ENCODE measurements at regions not wholly inside any gene's neighbourhood (a gene's known extent, or its start where the extent isn't known, plus 50 kb on each side); places are given as distances from the start of the nearest gene placed in this dataset.

DNA sequence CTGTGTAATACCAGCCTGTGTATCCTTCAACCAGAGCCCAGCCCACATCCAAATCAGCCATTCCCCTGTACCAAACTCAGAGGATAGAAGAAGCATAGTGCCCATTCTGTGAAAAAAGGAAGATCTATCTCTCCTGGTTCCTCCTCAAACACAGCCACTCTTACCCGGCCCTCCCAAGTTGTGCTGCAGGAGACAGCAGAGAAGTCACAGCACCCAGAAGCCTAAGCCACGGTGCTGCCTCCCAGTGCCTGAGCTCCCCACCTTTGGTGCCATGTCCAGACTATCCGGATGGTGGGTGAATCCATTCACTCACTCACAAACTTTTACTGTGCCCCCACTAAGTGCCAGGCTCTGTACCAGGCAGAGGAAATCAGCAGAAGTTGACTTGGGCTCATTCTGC is 166.0 kb upstream of the ZMIZ1 start:
- DNase-seq: no peak

DNA sequence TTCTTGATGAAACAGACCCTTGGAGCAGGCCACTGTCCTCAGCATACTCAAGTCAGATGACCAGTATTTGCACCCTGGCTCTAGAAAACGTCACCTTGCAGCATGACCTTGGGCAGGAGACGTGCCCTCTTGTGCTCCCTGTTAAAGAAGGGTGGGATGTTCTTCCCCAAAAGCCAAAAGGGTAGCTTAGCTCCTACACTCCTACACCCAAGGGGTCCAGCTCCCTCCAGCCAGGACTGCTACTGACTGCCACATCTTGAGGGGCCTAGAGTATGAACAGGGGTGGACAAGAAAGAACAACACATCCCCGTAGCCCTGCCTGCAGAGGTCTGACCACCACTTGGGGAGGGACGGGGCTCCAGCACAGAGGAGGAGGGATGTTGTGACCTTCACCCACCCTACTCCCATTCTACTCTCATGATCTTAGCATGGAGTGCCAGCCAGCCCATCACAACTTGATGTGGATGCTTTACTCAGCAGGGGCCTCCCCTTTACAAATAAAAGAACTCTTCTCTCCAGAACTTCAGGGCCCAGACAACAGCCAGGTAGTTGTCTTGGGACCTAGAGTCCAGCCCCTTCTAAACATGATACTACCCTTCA is 165.3 kb upstream of the ZMIZ1 start:
- no peak for DNase-seq

DNA sequence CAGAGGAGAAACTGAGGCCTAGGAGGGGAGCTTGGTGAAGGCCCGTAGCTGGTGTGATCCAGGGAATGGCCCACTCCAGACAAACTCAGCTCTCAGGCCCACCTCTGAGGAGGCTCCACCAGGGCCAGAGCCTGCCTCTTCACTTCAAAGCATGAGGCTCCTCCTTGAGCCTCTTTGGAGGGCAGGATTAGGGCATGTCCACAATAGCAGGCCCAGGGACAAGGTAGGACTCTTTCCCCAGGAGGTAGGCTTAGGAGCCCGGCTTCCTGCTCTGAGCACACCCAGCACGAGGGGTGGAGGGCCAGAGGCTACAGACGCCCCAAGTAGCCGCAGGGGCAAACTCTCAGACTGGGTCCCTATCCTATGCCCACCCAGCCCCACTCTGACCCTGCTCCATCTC is 164.6 kb upstream of the ZMIZ1 start:
- DNase-seq: no peak

DNA sequence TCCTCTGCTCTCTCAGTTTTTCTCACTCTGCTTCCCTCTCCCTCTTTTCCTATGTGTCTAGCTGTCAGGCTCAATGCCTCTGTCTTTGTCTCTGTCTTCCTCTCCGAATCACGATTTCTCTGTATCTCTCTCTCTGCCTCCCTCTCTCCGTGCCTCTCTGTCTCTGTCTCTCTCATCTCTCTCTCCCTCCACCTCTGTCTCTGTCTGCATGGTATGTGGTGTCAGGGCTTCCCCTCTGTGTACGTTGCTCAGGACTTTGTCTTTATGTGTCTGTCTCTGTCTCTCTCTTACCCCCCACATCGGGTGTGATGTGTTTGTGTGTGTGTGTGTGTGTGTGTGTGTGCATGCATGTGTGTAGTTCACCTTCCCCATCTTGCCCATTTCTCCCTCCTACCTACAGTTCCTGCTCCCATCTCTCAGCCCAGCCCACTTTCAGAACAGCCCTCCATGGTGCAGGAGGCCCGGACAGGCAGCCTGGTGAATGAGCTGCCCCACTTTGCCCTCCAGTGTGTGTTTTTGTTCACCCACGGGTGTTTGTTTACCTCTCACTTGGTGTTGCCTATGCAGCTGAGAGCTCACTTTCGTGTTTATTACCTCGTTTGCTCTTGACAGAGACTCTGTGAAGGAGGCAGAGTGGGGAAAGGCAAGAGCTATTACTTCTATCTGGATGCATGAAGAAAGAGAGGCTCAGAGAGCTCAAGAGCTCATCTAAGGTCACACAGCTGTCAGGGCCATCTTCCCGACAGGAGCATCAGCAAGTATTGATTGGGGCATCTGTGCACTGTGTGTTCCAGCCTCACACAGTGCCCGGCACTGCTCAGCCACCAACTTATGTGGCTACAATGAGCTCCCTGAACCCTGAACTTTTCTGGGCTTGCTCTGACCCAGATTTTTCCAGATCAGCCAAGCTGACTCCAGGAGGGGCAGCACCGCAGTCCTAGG is 163.5 kb upstream of the ZMIZ1 start:
- DNase-seq: no peak

DNA sequence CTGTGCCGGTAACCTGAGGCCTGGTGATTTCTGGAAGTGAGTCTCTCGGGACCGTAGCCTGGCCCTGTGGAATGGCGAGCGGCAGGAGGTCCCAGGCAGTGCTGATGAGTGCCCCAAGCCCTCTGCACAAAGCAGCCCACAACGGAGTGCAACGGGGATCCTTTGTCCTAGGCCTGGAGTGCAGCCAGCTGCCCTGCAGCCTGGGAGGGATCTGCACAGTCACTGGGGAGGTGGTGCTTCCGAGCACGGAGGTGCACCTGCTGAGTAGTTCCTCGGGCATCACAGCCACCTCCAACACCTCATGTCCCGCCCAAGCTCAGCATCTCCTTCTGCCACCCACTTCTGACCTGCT is 162.8 kb upstream of the ZMIZ1 start:
- DNase-seq: no peak

DNA sequence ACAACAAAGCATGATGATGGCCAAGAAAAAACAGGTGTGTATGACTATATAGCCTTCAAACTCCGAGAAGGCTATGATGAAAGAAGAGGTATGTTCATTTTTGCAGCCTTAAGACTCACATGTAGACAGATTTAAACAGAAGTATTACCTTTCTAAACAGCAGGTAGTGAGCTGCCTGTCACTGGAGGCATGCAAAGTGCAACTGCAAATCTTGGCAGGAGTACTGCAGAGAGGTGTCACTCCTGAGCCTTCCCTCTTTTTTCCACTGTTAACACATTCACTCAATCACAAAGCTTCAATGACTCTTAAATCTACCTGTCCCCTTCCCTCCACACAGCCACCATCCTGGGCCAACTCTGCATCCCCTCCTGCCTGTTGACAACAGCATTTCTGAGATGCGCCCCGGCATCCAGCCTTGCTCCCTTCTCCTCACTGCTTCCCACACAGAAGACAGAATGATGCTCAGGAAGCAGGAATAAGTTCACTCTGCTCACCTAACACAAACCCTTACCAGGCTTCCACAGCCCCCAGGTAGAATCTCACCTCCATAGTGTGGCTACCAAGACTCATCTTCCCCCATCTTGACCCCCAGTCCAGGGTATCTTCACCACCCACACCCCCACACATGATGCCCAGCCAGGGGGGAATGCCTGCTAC is 161.9 kb upstream of the ZMIZ1 start:
- DNase-seq: no peak

DNA sequence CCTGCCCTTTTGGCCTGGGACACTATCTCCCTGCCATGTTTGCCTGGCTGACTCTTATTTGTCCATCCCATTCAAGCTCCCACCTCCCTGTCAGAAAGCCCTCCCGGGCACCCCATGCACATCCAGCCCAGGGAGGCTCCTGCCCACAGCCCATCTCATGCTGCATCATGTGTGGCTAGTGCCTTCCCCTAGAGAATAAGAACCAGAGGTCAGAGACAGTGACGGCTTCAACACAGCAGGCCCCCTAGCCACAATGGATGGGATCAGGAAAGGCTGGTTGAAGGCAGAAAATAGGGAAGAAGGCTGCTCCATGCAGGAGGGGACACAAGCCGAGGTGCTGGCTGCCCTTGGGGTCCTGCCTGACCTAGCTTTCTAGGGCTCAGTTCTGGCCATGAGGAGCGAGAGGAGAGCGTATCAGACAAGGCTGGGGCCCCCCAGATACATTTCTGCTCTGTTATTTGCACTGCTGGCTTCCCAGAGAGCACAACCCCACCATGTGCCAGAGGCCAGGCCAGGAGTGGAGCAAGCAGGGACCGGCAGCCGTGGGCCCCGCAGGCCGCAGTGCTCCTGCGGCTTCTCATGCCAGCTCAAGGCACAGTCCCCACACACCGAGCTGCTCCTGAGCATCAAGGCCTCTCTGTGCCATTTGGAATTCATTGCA is 161.1 kb upstream of the ZMIZ1 start:
- DNase-seq: no peak

DNA sequence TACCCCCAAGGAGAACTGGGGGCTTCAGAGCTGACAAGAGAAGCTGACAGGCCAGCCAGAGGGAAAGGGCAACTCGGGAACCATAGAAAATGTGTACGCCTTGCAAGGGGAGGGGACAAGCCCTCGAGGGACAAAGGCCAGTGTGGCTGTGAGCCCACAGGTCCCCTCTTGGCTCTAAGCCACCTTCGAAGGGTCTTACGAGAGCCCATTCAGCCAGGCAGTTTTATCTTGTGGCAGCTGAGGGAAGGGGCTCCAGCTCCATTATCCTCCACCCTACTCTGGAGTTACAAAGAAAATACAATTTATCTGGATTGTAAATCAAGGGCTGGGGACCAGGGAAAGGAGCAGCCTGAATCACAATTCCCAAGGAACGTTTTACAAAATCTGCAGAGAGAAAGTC is 159.5 kb upstream of the ZMIZ1 start:
- DNase-seq: no peak

DNA sequence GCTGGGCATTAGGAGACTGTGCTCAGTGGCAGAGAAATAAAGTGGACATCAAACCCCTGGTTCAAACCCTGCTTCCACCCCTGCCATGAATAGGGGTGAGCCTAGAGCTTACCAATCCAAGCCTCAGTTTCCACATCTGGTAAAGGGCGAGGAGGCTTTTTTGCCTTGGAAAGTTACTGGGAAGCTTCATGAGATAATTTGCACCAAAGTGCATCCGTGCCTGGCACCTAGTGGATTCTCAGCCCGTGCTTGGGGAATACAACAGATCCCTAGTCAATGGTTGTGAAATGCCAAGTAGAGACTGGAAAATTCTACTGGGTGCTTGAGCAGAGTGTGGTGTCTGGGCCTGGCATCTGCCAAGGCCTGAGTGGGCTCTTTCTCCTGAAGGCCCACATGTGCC is 158.7 kb upstream of the ZMIZ1 start:
- no peak for DNase-seq

DNA sequence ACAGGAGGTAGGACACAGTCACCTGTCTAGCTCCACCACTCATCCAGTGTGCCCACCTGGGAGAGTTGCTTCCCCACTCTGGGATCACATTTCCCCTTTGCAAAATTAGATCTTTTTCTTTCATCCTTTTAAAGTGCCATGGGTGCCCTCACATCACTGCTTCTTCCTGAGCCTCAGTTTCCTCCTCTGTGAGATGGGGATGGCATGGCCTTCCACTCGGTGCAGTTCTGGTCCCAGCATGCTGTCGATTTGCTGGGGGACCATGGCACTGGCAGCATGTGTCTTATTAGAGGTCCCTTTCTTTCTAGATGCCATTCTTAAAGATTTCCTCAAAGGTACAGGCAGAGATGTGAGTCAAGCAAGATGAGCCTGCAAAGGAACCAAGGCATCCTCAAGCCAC is 158.3 kb upstream of the ZMIZ1 start:
- DNase-seq: no peak

DNA sequence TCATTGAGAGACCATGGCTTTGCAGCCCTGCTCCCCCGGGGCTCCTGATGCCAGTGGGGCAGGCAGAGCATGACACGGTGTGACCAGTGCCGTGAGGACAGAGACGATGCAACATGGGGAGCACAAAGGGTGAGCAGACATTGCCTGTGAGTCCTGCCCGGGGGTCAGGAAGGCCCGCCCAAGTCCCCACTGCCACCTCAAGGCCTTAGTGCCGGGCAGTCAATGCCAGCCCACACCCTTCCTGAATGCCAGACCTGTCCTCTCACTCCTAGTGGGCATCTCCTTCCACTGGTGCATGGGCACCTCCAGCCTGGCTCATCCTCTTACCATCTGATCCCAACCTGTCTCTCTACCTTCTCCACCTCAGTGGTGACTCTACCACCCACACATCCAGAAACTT is 157.9 kb upstream of the ZMIZ1 start:
- no peak for DNase-seq

DNA sequence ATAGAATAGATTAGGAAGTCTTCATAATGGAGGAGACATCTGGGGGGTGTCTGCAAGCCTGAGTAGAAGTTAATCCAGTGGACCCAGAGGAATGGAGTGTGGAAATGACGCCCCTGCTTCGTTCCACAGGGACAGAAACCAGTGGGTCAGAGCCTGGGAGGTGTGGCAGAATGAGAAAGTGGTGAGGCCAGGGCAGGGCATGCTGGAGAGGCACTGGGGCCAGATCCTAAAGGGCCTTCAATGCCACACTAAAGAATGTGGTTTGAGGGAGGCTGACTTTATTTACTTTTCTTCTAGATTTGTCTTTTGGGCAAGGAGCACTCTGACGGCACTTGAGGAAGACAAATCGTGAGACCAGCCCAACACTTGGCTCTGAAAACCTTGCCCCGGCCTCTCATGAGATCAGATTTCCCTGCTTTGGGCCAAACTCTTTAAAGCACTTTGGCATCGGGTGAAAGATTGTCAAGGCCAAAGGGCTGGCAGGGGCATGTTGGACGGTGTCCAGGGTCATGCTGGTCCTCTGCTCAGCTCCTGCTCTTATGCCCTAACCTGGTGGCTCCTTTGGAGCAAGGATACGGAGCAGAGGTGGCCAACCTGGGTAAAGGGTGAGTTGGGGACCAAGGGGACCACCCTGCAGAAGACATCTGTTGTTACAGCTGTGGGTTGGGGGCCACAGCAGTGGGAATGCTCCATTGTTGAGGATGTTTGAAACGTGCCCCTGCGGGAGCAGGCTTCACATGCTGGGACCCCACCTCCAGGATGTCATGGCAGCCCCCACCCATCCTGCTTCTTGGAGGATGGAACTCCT is 157.0 kb upstream of the ZMIZ1 start:
- DNase-seq: no peak

DNA sequence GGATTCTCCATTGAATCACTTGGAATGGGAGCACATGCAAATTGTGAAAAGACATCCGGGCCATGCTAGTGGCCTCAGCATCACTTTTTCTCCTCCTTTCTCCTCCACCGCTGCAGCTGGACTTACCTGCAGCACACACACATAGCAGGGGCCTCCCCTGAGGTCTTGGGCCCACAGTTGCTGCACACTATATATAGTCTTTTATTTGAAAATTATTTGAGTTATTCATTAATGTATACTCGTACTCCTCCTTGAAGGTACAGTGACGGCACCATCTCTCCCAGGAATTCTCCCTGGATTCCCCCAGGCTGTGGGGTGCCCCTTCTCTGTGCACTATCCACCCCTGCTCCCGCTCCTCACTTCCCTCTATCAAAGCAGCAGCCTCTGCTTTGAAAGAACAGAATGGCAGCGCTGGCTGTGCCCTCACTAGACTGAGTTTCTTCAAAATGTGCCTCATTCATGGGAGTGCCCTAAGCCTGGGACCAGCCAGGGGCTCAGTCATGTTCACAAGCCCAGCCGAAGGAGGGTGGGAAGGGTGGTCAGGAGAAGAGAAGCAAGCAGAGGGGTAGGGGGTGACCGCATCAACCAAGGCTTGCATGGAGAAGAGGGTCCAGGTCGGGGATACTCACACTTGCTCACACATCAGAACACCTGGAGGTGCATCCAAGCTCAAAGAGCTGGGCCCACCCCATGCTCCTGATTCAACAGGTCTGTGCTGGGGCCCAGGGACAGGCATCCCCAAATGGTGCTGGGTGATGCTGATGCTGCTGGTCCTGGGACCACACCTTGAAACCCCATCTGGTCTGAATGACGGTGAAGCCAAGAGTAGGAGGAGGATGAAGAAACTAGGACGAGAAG is 156.2 kb upstream of the ZMIZ1 start:
- DNase-seq: no peak

DNA sequence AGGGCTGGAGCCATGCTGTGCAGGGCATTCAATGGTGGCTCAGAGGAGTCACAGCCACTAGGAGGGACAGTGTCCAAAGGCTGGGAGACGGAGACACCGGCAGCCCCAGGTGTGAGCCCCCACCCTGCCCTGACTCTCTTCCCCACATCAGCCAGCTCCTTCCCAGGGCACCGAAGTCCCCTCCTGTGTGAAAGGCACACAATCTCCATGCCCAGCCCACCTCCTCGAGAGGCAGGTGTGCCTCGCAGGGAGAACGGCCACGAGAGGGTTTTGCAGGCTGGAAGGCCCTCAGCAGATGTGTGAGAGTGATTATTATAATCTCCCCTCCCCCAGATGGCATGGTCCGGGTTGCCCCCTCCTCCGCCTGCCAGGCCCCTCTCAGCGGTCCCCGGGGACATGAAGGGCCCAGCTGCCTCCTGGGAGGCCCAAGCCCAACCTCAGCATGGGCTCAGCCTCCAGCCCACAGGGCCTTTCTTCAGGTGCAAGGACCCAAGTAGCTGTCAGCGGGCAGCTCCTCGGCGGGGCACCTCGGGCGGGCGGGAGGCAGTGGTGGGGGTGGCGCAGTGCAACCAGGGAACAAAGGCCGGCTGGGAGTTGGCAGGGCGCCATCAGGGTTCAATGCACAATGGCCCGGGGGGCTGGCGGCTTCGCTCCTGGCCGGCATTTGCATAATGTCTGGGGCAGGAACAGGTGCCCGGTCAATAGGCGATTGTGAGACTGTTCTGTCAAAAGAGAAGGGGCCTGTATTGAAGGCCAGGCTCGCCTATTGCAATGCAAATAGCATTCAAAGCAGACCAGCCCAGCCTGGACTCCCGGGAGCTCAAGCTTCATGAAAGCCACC is 155.3 kb upstream of the ZMIZ1 start:
- DNase-seq: no peak

DNA sequence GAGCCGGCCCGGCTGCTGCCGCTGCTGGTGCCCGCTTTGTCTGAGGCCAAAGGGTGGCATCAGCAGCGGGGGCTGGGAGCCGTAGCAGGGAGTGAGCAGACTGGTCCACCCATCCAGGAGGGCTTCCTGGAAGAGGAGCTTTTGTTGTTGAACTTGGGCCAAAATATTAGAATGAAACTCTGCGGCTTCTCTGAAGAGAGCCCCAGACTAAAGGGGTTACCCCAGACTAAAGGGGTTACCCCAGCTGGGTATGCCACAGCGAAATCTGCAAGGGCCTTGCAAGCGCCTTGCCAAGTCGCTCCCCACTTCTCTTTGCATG is 154.7 kb upstream of the ZMIZ1 start:
- no peak for DNase-seq

DNA sequence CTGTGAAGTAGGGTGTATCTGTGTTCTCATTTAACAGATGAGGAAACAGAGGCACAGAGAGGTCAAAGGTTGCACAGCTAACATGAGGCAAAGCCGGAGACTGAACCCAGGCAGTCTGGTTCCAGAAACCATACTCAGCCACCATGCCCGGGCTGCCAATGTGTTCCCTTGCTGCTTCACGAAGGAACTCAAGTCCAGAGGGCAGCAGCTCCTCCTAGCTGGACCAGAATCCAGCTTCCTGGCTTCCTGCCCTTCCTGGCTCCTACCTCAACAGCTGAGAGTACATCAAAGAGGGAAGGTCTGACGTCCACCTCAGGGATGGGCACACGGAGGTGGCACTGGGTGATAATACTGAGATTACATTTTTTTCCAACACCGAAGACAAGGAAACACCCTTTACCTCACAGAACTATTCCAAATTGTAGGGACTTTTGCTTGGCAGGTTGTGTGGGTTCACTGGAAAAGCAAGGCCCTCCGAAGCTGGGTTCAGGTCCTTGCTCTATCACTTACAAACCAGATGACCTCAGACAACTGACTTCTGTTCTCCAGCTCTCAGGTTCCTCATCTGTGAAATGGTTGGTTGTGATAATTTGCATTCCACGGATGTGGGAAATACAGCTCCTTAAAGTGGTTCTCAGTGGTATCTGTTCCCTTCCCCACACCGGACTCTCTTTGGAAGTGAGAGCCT is 154.1 kb upstream of the ZMIZ1 start:
- DNase-seq: no peak

DNA sequence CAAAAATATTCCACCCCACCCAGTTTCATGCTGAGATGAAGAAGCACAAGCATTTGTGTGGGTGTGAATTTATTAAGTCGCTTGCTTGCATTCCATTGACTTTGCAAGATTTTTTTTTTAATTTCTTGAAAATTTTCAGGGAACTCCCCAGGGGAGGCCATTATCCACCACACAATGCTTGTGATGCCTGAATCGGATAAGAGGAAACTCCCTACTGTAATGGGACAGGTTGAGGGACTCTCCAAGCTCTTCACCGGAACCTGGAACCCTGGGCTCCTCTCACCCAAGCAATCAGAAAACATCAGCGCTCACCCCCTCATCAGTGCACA is 153.6 kb upstream of the ZMIZ1 start:
- DNase-seq: no peak

DNA sequence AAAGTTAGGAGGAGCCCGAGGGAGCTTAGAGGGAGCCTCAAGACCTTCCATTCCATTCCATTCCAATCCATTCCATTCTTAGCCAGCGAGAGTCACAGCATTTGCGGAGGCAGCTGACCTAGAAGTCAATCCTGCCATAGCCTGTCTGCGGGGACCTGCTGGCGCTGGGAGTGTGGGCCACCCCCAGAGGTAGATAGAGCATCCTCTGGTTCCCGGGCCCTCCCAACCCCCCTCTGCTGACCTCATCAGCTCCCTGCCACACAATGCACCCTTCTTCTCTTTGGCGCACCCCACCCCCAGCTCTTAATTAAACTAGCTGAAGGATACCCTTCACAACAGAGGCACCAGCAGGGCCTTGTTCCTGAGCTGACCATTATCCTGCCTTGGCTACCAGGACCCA is 152.5 kb upstream of the ZMIZ1 start:
- DNase-seq: no peak

DNA sequence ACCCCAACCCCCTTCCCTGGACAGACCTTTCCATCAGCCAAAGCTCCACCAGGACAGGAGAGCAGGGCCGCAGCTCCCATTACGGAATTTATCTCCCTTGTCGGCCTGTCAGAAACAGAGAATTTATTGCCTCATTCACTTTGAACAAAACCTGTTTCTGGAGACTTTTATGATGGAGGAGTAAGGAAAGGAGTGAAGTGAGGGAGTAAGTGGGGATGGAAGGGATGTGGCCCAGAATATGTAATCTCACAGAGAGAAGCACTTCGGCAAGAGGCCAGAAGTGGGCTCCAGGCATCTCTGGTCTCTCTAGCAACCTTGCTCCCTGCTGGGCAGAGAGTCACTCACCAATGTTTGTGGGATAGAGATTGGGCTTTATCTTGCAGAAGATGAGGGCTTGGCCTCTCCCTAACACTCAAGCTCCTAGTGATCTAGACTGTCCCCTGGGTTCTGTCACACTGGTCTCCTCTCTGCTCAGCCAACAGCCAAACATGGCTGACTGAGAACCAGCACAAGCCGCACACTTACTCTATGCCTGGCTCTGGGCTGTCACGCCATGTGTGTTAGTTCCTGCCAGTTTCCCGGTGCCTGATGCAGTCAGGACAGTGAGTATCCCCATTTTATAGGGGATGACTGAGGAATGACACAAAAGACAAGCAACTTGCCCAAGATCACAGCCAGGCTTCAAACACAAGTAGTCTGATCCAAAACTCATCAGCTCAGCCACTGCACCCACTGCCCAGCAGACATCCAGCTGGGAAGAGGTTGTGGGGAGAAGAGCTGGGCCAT is 149.4 kb upstream of the ZMIZ1 start:
- no peak for DNase-seq

DNA sequence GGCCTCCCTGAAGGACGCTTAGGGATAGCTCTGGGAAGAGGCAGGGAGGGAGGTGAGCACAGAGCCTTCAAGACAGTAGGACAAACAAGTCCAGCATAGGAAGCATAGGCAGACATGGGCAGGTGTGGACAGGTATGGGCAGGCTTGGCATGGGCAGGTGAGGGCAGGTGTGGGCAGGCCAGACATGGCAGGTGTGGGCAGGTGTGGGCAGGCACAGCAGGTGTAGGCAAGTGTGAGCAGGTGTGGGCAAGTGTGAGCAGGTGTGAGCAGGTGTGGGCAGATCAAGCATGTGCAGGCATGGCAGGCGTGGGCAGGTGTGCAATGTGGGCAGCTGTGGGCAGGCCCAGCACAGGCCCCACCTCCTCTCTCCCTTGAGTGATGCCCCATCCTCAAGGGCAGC is 148.8 kb upstream of the ZMIZ1 start:
- no peak for DNase-seq

Measured in activated CD4-positive, alpha-beta T cell treated with anti-CD3 and anti-CD28 coated beads, Interleukin-2, amount 50 U/mL, for 48 hours (primary cell).